ENCODE measurements at regions not wholly inside any gene's neighbourhood (a gene's known extent, or its start where the extent isn't known, plus 50 kb on each side); places are given as distances from the start of the nearest gene placed in this dataset.

GRCh38 chr13:70668983-70669382 lies 560.7 kb upstream of the KLHL1 start:
- TF ChIP-seq POLR2A (IDR thresholded peaks at IDR 0.05; ENCODE audit: low read length): no peak
- TF ChIP-seq EP300 (IDR thresholded peaks at IDR 0.05): no peak
- TF ChIP-seq CTCF (IDR thresholded peaks at IDR 0.05): no peak
- TF ChIP-seq RARB (CRISPR knock-in tag; IDR thresholded peaks at IDR 0.05): no peak
- no peak for TF ChIP-seq ESRRA (IDR thresholded peaks at IDR 0.05; ENCODE audit: borderline replicate concordance, low read length)
- no peak for TF ChIP-seq USF2 (IDR thresholded peaks at IDR 0.05)
- TF ChIP-seq SMC3 (IDR thresholded peaks at IDR 0.05): no peak
- TF ChIP-seq HOXB13 (CRISPR knock-in tag; IDR thresholded peaks at IDR 0.05; ENCODE audit: low read depth): no peak
- TF ChIP-seq FOSL2 (IDR thresholded peaks at IDR 0.05): no peak
- no peak for TF ChIP-seq FOSL2 (CRISPR knock-in tag; IDR thresholded peaks at IDR 0.05)
- no peak for TF ChIP-seq SREBF2 (IDR thresholded peaks at IDR 0.05)
- no peak for TF ChIP-seq HMGXB4 (CRISPR knock-in tag; IDR thresholded peaks at IDR 0.05; ENCODE audit: borderline replicate concordance)
- TF ChIP-seq KDM1A (IDR thresholded peaks at IDR 0.05; ENCODE audit: low read depth): no peak
